HG02884 (cell line): ENCODE measurements at regions not wholly inside any gene's neighbourhood (a gene's known extent, or its start where the extent isn't known, plus 50 kb on each side); places are given as distances from the start of the nearest gene placed in this dataset.
"Not testable (repeated sequence)": the region's sequence is repeated elsewhere in the genome, so short reads cannot be mapped to it uniquely, and the experiment has no call there.

Experiments
- ATAC-seq: cut with Tn5 transposase; IDR thresholded peaks from one replicate; pipeline ENCODE4 v1.9.1; 2021; ENCODE audit warnings: mild to moderate bottlenecking, moderate library complexity; ENCODE audit not compliant: unreplicated experiment

GRCh38 chr4:95898226-95898625 is 58.3 kb downstream of the PDHA2 start:
- ATAC-seq = no peak

- ATAC-seq = no peak
These were observed 69.3 kb downstream of the PDHA2 start for GRCh38 chr4:95909211-95909610.

GRCh38 chr4:95910749-95911148 is 70.9 kb downstream of the PDHA2 start:
- ATAC-seq = no peak

GRCh38 chr4:95921470-95921869 is 81.6 kb downstream of the PDHA2 start:
- ATAC-seq = no peak

- ATAC-seq = no peak
These were observed 89.7 kb downstream of the PDHA2 start for GRCh38 chr4:95929448-95930064.

GRCh38 chr4:95939141-95939540 is 99.2 kb downstream of the PDHA2 start:
- ATAC-seq = no peak

- no peak for ATAC-seq
These were observed 109.4 kb downstream of the PDHA2 start for GRCh38 chr4:95949136-95949765.

DNA sequence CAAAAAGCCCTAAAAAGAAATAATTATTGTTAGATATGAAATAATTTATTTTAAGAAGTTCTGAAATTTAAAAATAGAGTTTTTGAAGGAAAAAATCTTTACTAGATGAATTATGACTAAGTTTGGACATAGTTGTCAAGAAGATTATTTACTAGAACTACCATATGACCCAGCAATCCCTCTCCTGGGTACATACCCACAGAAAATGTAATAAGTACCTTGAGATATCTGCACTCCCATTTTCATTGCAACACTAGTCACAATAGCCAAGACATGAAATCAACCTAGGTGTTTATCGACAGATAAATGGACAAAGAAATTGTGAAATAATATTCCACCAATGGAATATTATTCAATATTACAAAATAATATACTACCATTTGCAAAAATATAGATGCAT is 109.9 kb downstream of the PDHA2 start:
- no peak for ATAC-seq

DNA sequence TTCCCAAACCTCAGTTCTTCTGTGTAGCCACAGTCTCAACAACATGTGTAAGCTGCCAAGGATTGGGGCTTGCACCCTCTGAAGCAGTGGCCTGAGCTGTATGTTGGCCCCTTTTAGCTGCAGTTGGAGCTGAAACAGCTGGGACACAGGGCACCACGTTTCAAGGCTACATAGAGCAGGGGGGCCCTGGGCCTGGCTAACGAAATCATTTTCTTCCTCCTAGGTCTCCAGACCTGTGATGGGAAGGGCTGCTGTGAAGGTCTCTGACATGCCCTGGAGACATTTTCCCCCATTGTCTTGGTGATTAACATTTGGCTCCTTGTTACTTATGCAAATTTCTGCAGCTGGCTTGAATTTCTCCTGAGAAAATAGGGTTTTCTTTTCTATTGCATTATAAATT is 112.6 kb downstream of the PDHA2 start:
- not testable (repeated sequence) for ATAC-seq

GRCh38 chr4:95956094-95956493 is 116.2 kb downstream of the PDHA2 start:
- ATAC-seq = no peak

GRCh38 chr4:95957054-95957453 is 117.2 kb downstream of the PDHA2 start:
- no peak for ATAC-seq

DNA sequence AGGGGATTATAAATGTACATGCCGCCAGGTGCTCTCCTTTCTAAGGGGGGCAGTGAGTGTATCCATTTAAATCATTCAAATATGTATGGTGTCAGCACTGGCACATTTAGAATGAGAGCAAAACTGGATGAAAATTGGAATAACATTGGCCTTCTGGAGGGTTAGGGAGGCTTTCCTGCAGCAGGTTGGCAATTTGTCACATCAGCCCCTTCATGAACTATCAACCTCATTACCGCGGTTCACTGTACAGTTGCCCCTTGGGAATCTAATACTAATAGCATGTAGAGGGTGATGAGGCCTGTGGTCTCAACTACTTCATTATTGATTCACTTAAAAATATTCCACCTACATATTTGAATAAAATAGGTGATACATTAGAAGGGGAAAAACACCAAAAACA is 117.9 kb downstream of the PDHA2 start:
- no peak for ATAC-seq

DNA sequence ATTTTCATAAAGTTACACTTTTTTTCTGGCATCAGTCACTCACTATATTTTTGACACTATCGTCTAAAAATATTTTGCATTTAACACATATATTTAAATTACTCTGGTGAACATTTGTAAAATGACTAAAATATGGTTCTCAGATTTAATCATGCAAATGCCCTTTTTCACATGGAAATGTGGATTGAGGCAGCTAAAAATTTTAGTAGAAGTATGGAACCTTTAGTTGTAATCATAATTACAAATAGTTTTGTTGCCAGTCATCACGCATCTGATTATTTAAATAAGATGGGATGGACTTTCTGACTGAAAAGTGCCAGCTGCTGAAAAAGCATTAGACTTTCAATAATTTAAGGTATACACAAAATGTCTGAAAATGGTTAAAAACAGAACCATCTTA is 119.3 kb downstream of the PDHA2 start:
- no peak for ATAC-seq

GRCh38 chr4:95959633-95960032 is 119.7 kb downstream of the PDHA2 start:
- no peak for ATAC-seq

GRCh38 chr4:95963456-95963855 is 123.6 kb downstream of the PDHA2 start:
- no peak for ATAC-seq

- ATAC-seq = no peak
These were observed 140.3 kb downstream of the PDHA2 start for GRCh38 chr4:95979961-95980876.

DNA sequence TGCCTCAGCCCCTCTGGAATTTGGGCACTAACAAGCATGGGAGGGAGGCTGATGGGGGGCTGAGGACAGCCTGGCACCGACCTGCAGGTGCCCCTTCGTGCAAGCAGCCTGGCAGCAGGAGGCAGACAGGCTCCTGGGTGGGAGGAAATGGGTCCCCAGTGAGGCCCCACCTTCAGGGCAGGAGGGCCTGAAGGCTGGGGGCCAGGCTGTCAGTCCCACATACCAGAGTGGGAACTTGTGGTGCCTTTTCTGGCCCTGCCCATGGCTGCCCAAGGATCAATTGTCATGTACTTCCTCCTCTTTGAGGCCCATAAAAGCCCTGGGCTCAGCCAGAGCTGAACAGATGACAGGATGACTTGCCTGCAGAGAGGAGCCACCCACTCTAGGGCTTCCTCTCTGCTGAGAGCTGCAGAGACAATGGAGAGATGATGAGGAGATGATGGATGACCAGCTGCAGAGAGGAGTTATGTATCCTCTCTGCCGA is 141.0 kb downstream of the PDHA2 start:
- ATAC-seq = no peak

DNA sequence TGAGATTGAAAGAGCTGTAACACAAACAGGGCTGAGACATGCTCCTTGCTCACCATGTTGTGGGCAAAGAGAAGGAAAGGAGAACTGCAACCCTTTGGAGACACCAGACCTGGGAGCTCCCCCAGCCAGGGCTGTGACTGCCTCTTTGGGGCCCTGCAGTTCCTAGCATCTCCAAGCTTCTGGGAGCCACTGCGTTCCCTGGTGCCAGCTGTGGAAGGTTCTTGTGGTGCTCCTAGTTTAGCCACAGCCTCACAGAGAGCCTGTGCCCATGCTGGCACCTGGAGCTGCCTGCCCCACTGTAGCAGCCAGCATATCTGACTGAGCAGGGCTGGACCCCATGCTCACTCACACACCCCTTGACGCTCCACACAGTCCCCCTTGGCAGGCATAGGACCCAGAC is 141.7 kb downstream of the PDHA2 start:
- ATAC-seq = no peak

- no peak for ATAC-seq
These were observed 142.6 kb downstream of the PDHA2 start for GRCh38 chr4:95982516-95982915.

DNA sequence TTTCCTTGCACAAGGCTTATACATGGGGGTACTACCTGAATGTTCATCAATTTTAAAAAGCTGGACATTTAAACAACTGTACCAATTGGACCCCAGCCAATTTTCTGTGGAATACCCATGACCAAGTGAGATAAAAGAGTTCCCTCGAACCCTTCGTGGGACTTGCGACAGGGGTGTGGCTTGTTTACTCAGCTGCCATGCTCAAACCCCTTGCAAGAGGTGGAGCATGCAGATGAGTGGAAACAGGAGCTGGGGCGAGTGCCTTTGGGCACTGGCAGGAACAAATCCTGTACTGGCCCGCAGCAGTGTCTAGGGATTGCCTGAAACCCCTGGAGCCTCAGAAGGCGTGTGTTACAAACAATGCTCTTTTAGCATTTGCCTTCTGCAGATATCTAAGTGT is 144.2 kb downstream of the PDHA2 start:
- no peak for ATAC-seq

DNA sequence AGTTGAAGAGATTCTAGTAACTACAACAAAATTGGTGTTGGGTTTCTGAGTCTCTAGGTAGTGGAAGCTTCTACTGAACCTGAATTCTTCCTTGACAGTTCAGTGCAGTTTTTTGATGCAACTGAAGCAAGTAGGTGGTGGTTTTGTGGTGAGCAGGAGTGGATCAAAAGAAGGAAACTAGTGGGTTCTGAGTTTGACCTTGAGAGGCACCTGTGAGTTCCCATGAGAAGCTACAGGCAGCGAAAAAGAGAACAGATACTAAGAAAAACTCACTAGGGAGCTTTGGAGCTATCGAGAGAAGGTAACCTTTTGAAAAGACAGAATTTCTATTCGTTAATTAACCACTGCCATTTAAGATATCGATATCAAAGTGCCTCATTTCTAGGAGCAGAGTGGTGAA is 145.2 kb downstream of the PDHA2 start:
- ATAC-seq = no peak
